ENCODE measurements at regions not wholly inside any gene's neighbourhood (a gene's known extent, or its start where the extent isn't known, plus 50 kb on each side); places are given as distances from the start of the nearest gene placed in this dataset.

- TF ChIP-seq MAX (IDR thresholded peaks at IDR 0.05; ENCODE audit: low read depth, low read length): no peak
- no peak for TF ChIP-seq CTCF (IDR thresholded peaks at IDR 0.05; ENCODE audit: low read depth, low read length)
Measured at GRCh38 chr1:18038051-18038450, 69.5 kb upstream of the IGSF21 start.
